ENCODE measurements at regions not wholly inside any gene's neighbourhood (a gene's known extent, or its start where the extent isn't known, plus 50 kb on each side); places are given as distances from the start of the nearest gene placed in this dataset.

- Histone ChIP-seq H3K4me3 (ENCODE audit: low read depth, low read length) (peak overlapping the region; percentile 37), H3K27me3 (ENCODE audit: insufficient read depth, low read length) (no peaks in the 10 kb centered on the region), H3K4me2 (ENCODE audit: low read length) (no peak overlapping the region), H2BK120ac (ENCODE audit: insufficient read depth, low read length, poor library complexity) (no peak overlapping the region), H3K4me1 (ENCODE audit: control insufficient read depth in 1 of 2, insufficient read depth in 2 of 2, low read length in 2 of 2) (peaks cover 0 to 4% of the 10 kb centered on the region in 2 experiments), H4K91ac (ENCODE audit: low read depth, low read length) (no peak overlapping the region), H3K23ac (ENCODE audit: low read length) (no peak overlapping the region), H3K79me2 (ENCODE audit: control insufficient read depth, insufficient read depth, low read length, poor library complexity) (no peaks in the 10 kb centered on the region), H2BK12ac (ENCODE audit: low read length) (no peak overlapping the region), H3K9ac (ENCODE audit: low read length) (no peak overlapping the region), H3K14ac (ENCODE audit: low read length) (no peak overlapping the region), H2AFZ (ENCODE audit: insufficient read depth, low read length, poor library complexity) (no peak overlapping the region), H3K18ac (ENCODE audit: low read length) (no peak overlapping the region), H4K12ac (ENCODE audit: low read depth, low read length) (no peak overlapping the region), H3K79me1 (ENCODE audit: low read length) (no peaks in the 10 kb centered on the region), H2AK5ac (ENCODE audit: low read length) (no peak overlapping the region), H3K27ac (ENCODE audit: low read depth, low read length) (no peak overlapping the region), H3K4ac (ENCODE audit: low read depth, low read length) (no peak overlapping the region), H3K36me3 (ENCODE audit: control insufficient read depth in 1 of 2, insufficient read depth in 2 of 2, low read length in 2 of 2) (no peaks in the 10 kb centered on the region), H3K9me3 (ENCODE audit: insufficient read depth, low read depth, low read length) (peaks cover 2% of the 10 kb centered on the region), H2BK5ac (ENCODE audit: low read depth, low read length, poor library complexity) (no peak overlapping the region), H4K8ac (ENCODE audit: low read depth, low read length) (no peak overlapping the region)
- DNase-seq: no peak
- no CpG with 5 or more reads among the region's 14 CpGs for WGBS (ENCODE audit: extremely low coverage, insufficient coverage, insufficient read length)
Observed at GRCh38 chr16:85413691-85414663, 199.1 kb upstream of the GSE1 start.

- Histone ChIP-seq H3K9me3 (ENCODE audit: insufficient read depth, low read depth, low read length) (peaks cover 2% of the 10 kb centered on the region), H3K4me1 (ENCODE audit: control insufficient read depth in 1 of 2, insufficient read depth in 2 of 2, low read length in 2 of 2) (peaks cover 0 to 4% of the 10 kb centered on the region in 2 experiments), H3K36me3 (ENCODE audit: control insufficient read depth in 1 of 2, insufficient read depth in 2 of 2, low read length in 2 of 2) (no peaks in the 10 kb centered on the region), H3K4ac (ENCODE audit: low read depth, low read length) (no peak overlapping the region), H2AFZ (ENCODE audit: insufficient read depth, low read length, poor library complexity) (no peak overlapping the region), H3K27ac (ENCODE audit: low read depth, low read length) (no peak overlapping the region), H2BK5ac (ENCODE audit: low read depth, low read length, poor library complexity) (no peak overlapping the region), H2AK5ac (ENCODE audit: low read length) (no peak overlapping the region), H3K79me1 (ENCODE audit: low read length) (no peaks in the 10 kb centered on the region), H4K8ac (ENCODE audit: low read depth, low read length) (no peak overlapping the region), H4K12ac (ENCODE audit: low read depth, low read length) (no peak overlapping the region), H3K79me2 (ENCODE audit: control insufficient read depth, insufficient read depth, low read length, poor library complexity) (no peaks in the 10 kb centered on the region), H3K23ac (ENCODE audit: low read length) (no peak overlapping the region), H2BK120ac (ENCODE audit: insufficient read depth, low read length, poor library complexity) (no peak overlapping the region), H3K9ac (ENCODE audit: low read length) (no peak overlapping the region), H3K4me2 (ENCODE audit: low read length) (no peak overlapping the region), H3K4me3 (ENCODE audit: low read depth, low read length) (no peak overlapping the region), H3K14ac (ENCODE audit: low read length) (no peak overlapping the region), H4K91ac (ENCODE audit: low read depth, low read length) (no peak overlapping the region), H2BK12ac (ENCODE audit: low read length) (no peak overlapping the region), H3K27me3 (ENCODE audit: insufficient read depth, low read length) (no peaks in the 10 kb centered on the region), H3K18ac (ENCODE audit: low read length) (no peak overlapping the region)
- no peak for DNase-seq
- WGBS (ENCODE audit: extremely low coverage, insufficient coverage, insufficient read length): no CpG with 5 or more reads among the region's 25 CpGs
Observed at GRCh38 chr16:85415196-85416090, 197.7 kb upstream of the GSE1 start.

- H3K4me1 ChIP-seq (ENCODE audit: control insufficient read depth in 1 of 2, insufficient read depth in 2 of 2, low read length in 2 of 2): peaks cover 0 to 4% of the 10 kb centered on the region in 2 experiments
- H4K12ac ChIP-seq (ENCODE audit: low read depth, low read length): no peak overlapping the region
- no peak overlapping the region for H3K9ac ChIP-seq (ENCODE audit: low read length)
- no peak overlapping the region for H3K14ac ChIP-seq (ENCODE audit: low read length)
- no peak overlapping the region for H2BK5ac ChIP-seq (ENCODE audit: low read depth, low read length, poor library complexity)
- no peaks in the 10 kb centered on the region for H3K79me2 ChIP-seq (ENCODE audit: control insufficient read depth, insufficient read depth, low read length, poor library complexity)
- H3K4me2 ChIP-seq (ENCODE audit: low read length): no peak overlapping the region
- no peak overlapping the region for H4K8ac ChIP-seq (ENCODE audit: low read depth, low read length)
- no peak overlapping the region for H3K4ac ChIP-seq (ENCODE audit: low read depth, low read length)
- no peak overlapping the region for H2BK12ac ChIP-seq (ENCODE audit: low read length)
- no peaks in the 10 kb centered on the region for H3K36me3 ChIP-seq (ENCODE audit: control insufficient read depth in 1 of 2, insufficient read depth in 2 of 2, low read length in 2 of 2)
- peak; percentile 54 to 68 for DNase-seq
- H3K9me3 ChIP-seq (ENCODE audit: insufficient read depth, low read depth, low read length): peaks cover 2% of the 10 kb centered on the region
- H2BK120ac ChIP-seq (ENCODE audit: insufficient read depth, low read length, poor library complexity): no peak overlapping the region
- no peaks in the 10 kb centered on the region for H3K79me1 ChIP-seq (ENCODE audit: low read length)
- no peak overlapping the region for H3K27ac ChIP-seq (ENCODE audit: low read depth, low read length)
- no peaks in the 10 kb centered on the region for H3K27me3 ChIP-seq (ENCODE audit: insufficient read depth, low read length)
- no peak overlapping the region for H2AFZ ChIP-seq (ENCODE audit: insufficient read depth, low read length, poor library complexity)
- no peak overlapping the region for H2AK5ac ChIP-seq (ENCODE audit: low read length)
- WGBS (ENCODE audit: extremely low coverage, insufficient coverage, insufficient read length): no CpG with 5 or more reads among the region's 24 CpGs
- no peak overlapping the region for H3K18ac ChIP-seq (ENCODE audit: low read length)
- H4K91ac ChIP-seq (ENCODE audit: low read depth, low read length): no peak overlapping the region
- no peak overlapping the region for H3K23ac ChIP-seq (ENCODE audit: low read length)
- no peak overlapping the region for H3K4me3 ChIP-seq (ENCODE audit: low read depth, low read length)
Observed at GRCh38 chr16:85416228-85417109, 196.7 kb upstream of the GSE1 start.

Data from trophoblast cell (in vitro differentiated cells and primary cell).